ENCODE measurements at regions not wholly inside any gene's neighbourhood (a gene's known extent, or its start where the extent isn't known, plus 50 kb on each side); places are given as distances from the start of the nearest gene placed in this dataset.

GRCh38 chr21:31493350-31493880, 149.4 kb upstream of the TIAM1 start:
- TF ChIP-seq ZNF565 (CRISPR knock-in tag; conservative IDR thresholded peaks at IDR 0.05; ENCODE audit: low read depth) (no peak), RARB (CRISPR knock-in tag; IDR thresholded peaks at IDR 0.05) (no peak)

Data from SK-N-SH treated with all-trans-retinoic acid at 6 μM for 48 hours (cell line).